Hematopoietic multipotent progenitor cell treated with erythropoietin and hydrocortisone succinate and interleukin-3 and kit ligand, for 4 days (in vitro differentiated cells): ENCODE measurements at regions not wholly inside any gene's neighbourhood (a gene's known extent, or its start where the extent isn't known, plus 50 kb on each side); places are given as distances from the start of the nearest gene placed in this dataset.

Source experiments
- DNase-seq: peaks from one replicate; pipeline ENCODE4 v3.0.0-alpha.2; 2015

- DNase-seq, result no peak
These were observed 182.5 kb upstream of the OSR1 start for GRCh38 chr2:19540739-19541525.

- DNase-seq, result no peak
These were observed 180.1 kb upstream of the OSR1 start for GRCh38 chr2:19538411-19538963.

GRCh38 chr2:19536136-19536535, 177.7 kb upstream of the OSR1 start:
- no peak for DNase-seq

- no peak for DNase-seq
These were observed 174.2 kb upstream of the OSR1 start for GRCh38 chr2:19532547-19533196.

- no peak for DNase-seq
These were observed 171.3 kb upstream of the OSR1 start for GRCh38 chr2:19529677-19530076.

GRCh38 chr2:19527771-19528170, 169.3 kb upstream of the OSR1 start:
- DNase-seq, result no peak

- DNase-seq, result no peak
These were observed 166.9 kb upstream of the OSR1 start for GRCh38 chr2:19525313-19525712.

- no peak for DNase-seq
These were observed 160.6 kb upstream of the OSR1 start for GRCh38 chr2:19519045-19519444.

GRCh38 chr2:19507137-19507536, 148.7 kb upstream of the OSR1 start:
- no peak for DNase-seq

GRCh38 chr2:19505199-19506136, 147.0 kb upstream of the OSR1 start:
- DNase-seq, result no peak

GRCh38 chr2:19504400-19505198, 146.2 kb upstream of the OSR1 start:
- DNase-seq, result no peak

GRCh38 chr2:19503915-19504314, 145.5 kb upstream of the OSR1 start:
- no peak for DNase-seq

- DNase-seq, result no peak
These were observed 145.0 kb upstream of the OSR1 start for GRCh38 chr2:19503406-19503805.

GRCh38 chr2:19500126-19500525, 141.7 kb upstream of the OSR1 start:
- no peak for DNase-seq

- no peak for DNase-seq
These were observed 138.2 kb upstream of the OSR1 start for GRCh38 chr2:19496646-19497045.

- DNase-seq, result no peak
These were observed 135.8 kb upstream of the OSR1 start for GRCh38 chr2:19494241-19494640.

GRCh38 chr2:19491796-19492195, 133.4 kb upstream of the OSR1 start:
- no peak for DNase-seq

GRCh38 chr2:19490846-19491435, 132.5 kb upstream of the OSR1 start:
- DNase-seq, result no peak

GRCh38 chr2:19488009-19488691, 129.7 kb upstream of the OSR1 start:
- no peak for DNase-seq

GRCh38 chr2:19484736-19485135, 126.3 kb upstream of the OSR1 start:
- no peak for DNase-seq

- no peak for DNase-seq
These were observed 122.2 kb upstream of the OSR1 start for GRCh38 chr2:19480673-19481072.
